ENCODE measurements at regions not wholly inside any gene's neighbourhood (a gene's known extent, or its start where the extent isn't known, plus 50 kb on each side); places are given as distances from the start of the nearest gene placed in this dataset.

GRCh38 chr5:164350236-164350635 lies 844.8 kb downstream of the MAT2B start:
- no peak for TF ChIP-seq POLR2A (IDR thresholded peaks at IDR 0.05)
- TF ChIP-seq, protein P1, sequence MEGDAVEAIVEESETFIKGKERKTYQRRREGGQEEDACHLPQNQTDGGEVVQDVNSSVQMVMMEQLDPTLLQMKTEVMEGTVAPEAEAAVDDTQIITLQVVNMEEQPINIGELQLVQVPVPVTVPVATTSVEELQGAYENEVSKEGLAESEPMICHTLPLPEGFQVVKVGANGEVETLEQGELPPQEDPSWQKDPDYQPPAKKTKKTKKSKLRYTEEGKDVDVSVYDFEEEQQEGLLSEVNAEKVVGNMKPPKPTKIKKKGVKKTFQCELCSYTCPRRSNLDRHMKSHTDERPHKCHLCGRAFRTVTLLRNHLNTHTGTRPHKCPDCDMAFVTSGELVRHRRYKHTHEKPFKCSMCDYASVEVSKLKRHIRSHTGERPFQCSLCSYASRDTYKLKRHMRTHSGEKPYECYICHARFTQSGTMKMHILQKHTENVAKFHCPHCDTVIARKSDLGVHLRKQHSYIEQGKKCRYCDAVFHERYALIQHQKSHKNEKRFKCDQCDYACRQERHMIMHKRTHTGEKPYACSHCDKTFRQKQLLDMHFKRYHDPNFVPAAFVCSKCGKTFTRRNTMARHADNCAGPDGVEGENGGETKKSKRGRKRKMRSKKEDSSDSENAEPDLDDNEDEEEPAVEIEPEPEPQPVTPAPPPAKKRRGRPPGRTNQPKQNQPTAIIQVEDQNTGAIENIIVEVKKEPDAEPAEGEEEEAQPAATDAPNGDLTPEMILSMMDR (IDR thresholded peaks at IDR 0.05), result no peak
